SU-DHL-6 (cell line): ENCODE measurements at regions not wholly inside any gene's neighbourhood (a gene's known extent, or its start where the extent isn't known, plus 50 kb on each side); places are given as distances from the start of the nearest gene placed in this dataset.

Experiments used
- H2AFZ ChIP-seq: fragments of 200-600 bp; sonication (generic); 2 replicates; pipeline ENCODE4 v1.6.1; 2014; ENCODE audit warnings: low read depth, mild to moderate bottlenecking, moderate library complexity, mixed read lengths, antibody characterized with exemption, low read length; ENCODE audit not compliant: severe bottlenecking
- H3F3A ChIP-seq: fragments of 200-600 bp; shearing (Covaris generic); 2 replicates; pipeline ENCODE4 v1.6.0; 2016; ENCODE audit warnings: antibody characterized with exemption, mild to moderate bottlenecking; ENCODE audit not compliant: insufficient read depth
- H3K27ac ChIP-seq: fragments of 200-600 bp; sonication (generic); 2 replicates; pipeline ENCODE4 v1.5.1; 2016; ENCODE audit warnings: low read depth, mild to moderate bottlenecking, low read length, moderate library complexity, mixed read lengths
- H3K27me3 ChIP-seq: fragments of 200-600 bp; sonication (generic), shearing (Covaris generic); 2 replicates; pipeline ENCODE4 v1.6.0; 2014; ENCODE audit warnings: mild to moderate bottlenecking, low read length
- H3K36me3 ChIP-seq: fragments of 200-600 bp; sonication (generic); 2 replicates; pipeline ENCODE4 v1.6.1; 2014; ENCODE audit warnings: mild to moderate bottlenecking, low read length, mixed read lengths
- H3K4me2 ChIP-seq: fragments of 300-600, 200-600 bp; shearing (Covaris generic), sonication (generic); 2 replicates; pipeline ENCODE4 v1.6.0; 2014; ENCODE audit warnings: low read length, low read depth, mild to moderate bottlenecking; ENCODE audit not compliant: poor library complexity, severe bottlenecking
- H3K4me3 ChIP-seq: fragments of 200-600 bp; sonication (generic); 2 replicates; pipeline ENCODE4 v1.5.1; 2014; ENCODE audit warnings: antibody characterized with exemption, low read length, mild to moderate bottlenecking, mixed read lengths; ENCODE audit not compliant: insufficient read depth, poor library complexity, severe bottlenecking
- H3K79me2 ChIP-seq: fragments of 200-600 bp; sonication (generic); 2 replicates; pipeline ENCODE4 v1.6.1; 2014; ENCODE audit warnings: mild to moderate bottlenecking, low read length, moderate library complexity; ENCODE audit not compliant: insufficient read depth
- H3K9ac ChIP-seq: fragments of 200-600 bp; sonication (generic); 2 replicates; pipeline ENCODE4 v1.7.0; 2014; ENCODE audit warnings: mild to moderate bottlenecking, low read length
- H3K9me2 ChIP-seq: fragments of 200-600 bp; sonication (generic); replicated peaks from 2 replicates; pipeline ENCODE4 v1.6.1; 2014; ENCODE audit warnings: low read length; ENCODE audit not compliant: insufficient read depth
- H3K9me3 ChIP-seq: fragments of 200-600 bp; sonication (generic); 2 replicates; pipeline ENCODE4 v1.6.1; 2014; ENCODE audit warnings: low read length, mixed read lengths; ENCODE audit not compliant: insufficient read depth
- H4K20me1 ChIP-seq: fragments of 200-600 bp; sonication (generic); 2 replicates; pipeline ENCODE4 v1.6.1; 2014; ENCODE audit warnings: low read depth, mild to moderate bottlenecking, antibody characterized with exemption, low read length, moderate library complexity, mixed read lengths
- CTCF ChIP-seq: fragments of 200-600 bp; sonication (generic); IDR thresholded peaks from one replicate; pipeline ENCODE4 v1.5.1; 2017; ENCODE audit warnings: antibody characterized with exemption, mild to moderate bottlenecking, low read length, moderate library complexity; ENCODE audit not compliant: insufficient read depth, poor library complexity, severe bottlenecking
- EZH2phosphoT487 ChIP-seq: fragments of 200-600 bp; sonication (generic), shearing (Covaris generic); conservative IDR thresholded peaks from 2 replicates; pipeline ENCODE4 v1.6.1; 2018; ENCODE audit warnings: mild to moderate bottlenecking, antibody characterized with exemption, low read length, moderate library complexity, mixed read lengths

GRCh38 chr9:71628247-71628646, 140.1 kb downstream of the CEMIP2 start:
- H3K36me3 ChIP-seq, result no peaks in the 10 kb centered on the region
- no peaks in the 10 kb centered on the region for H4K20me1 ChIP-seq
- no peak overlapping the region for H3K4me2 ChIP-seq
- H3K4me3 ChIP-seq, result no peak overlapping the region
- no peak overlapping the region for H3K9ac ChIP-seq
- no peaks in the 10 kb centered on the region for H3F3A ChIP-seq
- peak; percentile 22 for TF ChIP-seq CTCF
- TF ChIP-seq EZH2phosphoT487, result no peak
- no peak overlapping the region for H3K27ac ChIP-seq
- H3K27me3 ChIP-seq, result no peaks in the 10 kb centered on the region
- H3K79me2 ChIP-seq, result no peaks in the 10 kb centered on the region
- H3K9me3 ChIP-seq, result no peaks in the 10 kb centered on the region
- H2AFZ ChIP-seq, result no peak overlapping the region
- H3K9me2 ChIP-seq, result no peaks in the 10 kb centered on the region

- H3K79me2 ChIP-seq, result no peaks in the 10 kb centered on the region
- H3K27me3 ChIP-seq, result no peaks in the 10 kb centered on the region
- no peak overlapping the region for H3K4me2 ChIP-seq
- no peaks in the 10 kb centered on the region for H3F3A ChIP-seq
- no peaks in the 10 kb centered on the region for H3K9me2 ChIP-seq
- no peak overlapping the region for H2AFZ ChIP-seq
- TF ChIP-seq CTCF (no peak), EZH2phosphoT487 (no peak)
- no peak overlapping the region for H3K9ac ChIP-seq
- H3K4me3 ChIP-seq, result no peak overlapping the region
- H3K36me3 ChIP-seq, result no peaks in the 10 kb centered on the region
- no peaks in the 10 kb centered on the region for H4K20me1 ChIP-seq
- H3K9me3 ChIP-seq, result no peaks in the 10 kb centered on the region
- H3K27ac ChIP-seq, result no peak overlapping the region
Measured at GRCh38 chr9:71627537-71627936, 140.8 kb downstream of the CEMIP2 start.

- no peak overlapping the region for H3K27ac ChIP-seq
- TF ChIP-seq EZH2phosphoT487, result no peak
- H3K9ac ChIP-seq, result no peak overlapping the region
Measured at GRCh38 chr9:71626395-71626794, 141.9 kb downstream of the CEMIP2 start.

GRCh38 chr9:71624728-71625127, 143.6 kb downstream of the CEMIP2 start:
- H3K79me2 ChIP-seq, result no peaks in the 10 kb centered on the region
- H3K4me2 ChIP-seq, result no peak overlapping the region
- H4K20me1 ChIP-seq, result no peaks in the 10 kb centered on the region
- TF ChIP-seq EZH2phosphoT487, result no peak
- no peak overlapping the region for H2AFZ ChIP-seq
- no peaks in the 10 kb centered on the region for H3K9me2 ChIP-seq
- H3K27ac ChIP-seq, result no peak overlapping the region
- no peaks in the 10 kb centered on the region for H3K9me3 ChIP-seq
- no peaks in the 10 kb centered on the region for H3K27me3 ChIP-seq
- H3K9ac ChIP-seq, result no peak overlapping the region
- H3K36me3 ChIP-seq, result no peaks in the 10 kb centered on the region
- H3F3A ChIP-seq, result no peaks in the 10 kb centered on the region
- H3K4me3 ChIP-seq, result no peak overlapping the region

More at GRCh38 chr9:71626395-71626794, 141.9 kb downstream of the CEMIP2 start:
- no peaks in the 10 kb centered on the region for H3K79me2 ChIP-seq
- H3K9me3 ChIP-seq, result no peaks in the 10 kb centered on the region
- H3K4me2 ChIP-seq, result no peak overlapping the region
- no peaks in the 10 kb centered on the region for H3K9me2 ChIP-seq
- H4K20me1 ChIP-seq, result no peaks in the 10 kb centered on the region
- H3K27me3 ChIP-seq, result no peaks in the 10 kb centered on the region
- H3K36me3 ChIP-seq, result no peaks in the 10 kb centered on the region
- H3K4me3 ChIP-seq, result no peak overlapping the region
- no peaks in the 10 kb centered on the region for H3F3A ChIP-seq
- H2AFZ ChIP-seq, result no peak overlapping the region
